SH-SY5Y (cell line): ENCODE measurements at regions not wholly inside any gene's neighbourhood (a gene's known extent, or its start where the extent isn't known, plus 50 kb on each side); places are given as distances from the start of the nearest gene placed in this dataset.

ENCODE experiments used
- GATA2 ChIP-seq: IDR thresholded peaks from 2 replicates; pipeline ENCODE4 v1.6.1; 2011; ENCODE audit warnings: mild to moderate bottlenecking, low read depth, low read length
- GATA3 ChIP-seq: IDR thresholded peaks from 2 replicates; pipeline ENCODE4 v1.6.1; 2011; ENCODE audit warnings: low read depth, mild to moderate bottlenecking, low read length, moderate library complexity

DNA sequence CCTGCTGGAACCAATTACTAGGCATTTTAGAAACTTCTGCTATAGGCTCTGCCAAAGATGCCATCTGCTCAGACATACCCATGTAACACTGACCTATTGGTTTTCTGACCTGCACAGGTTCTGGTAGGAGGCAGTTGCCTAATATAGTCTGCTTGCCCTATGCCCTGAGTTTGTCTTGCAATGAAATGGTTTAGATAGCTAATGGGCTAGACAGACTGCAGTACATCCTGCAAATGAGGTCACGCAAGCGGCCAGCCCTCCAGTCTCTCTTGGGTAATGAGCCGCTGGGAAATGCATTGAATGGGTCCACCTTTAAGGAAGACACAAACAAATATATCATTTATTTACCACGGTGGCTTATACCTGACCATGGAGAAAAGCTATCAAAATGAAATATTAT is 90.6 kb upstream of the B3GAT2 start:
- TF ChIP-seq GATA3 = no peak
- TF ChIP-seq GATA2 = no peak
